Stimulated activated naive B cell treated with anti-CD40 and anti-IgM and Interleukin-4, amounts not matched to agents 10 μg/mL and 1 μg/mL and 100 μg/mL, for 72 hours (primary cell): ENCODE measurements at regions not wholly inside any gene's neighbourhood (a gene's known extent, or its start where the extent isn't known, plus 50 kb on each side); places are given as distances from the start of the nearest gene placed in this dataset.

Experiments
- ATAC-seq, 2 donors: fragments of 150-1000 bp; cut with Tn5 transposase; replicated peaks; 2 replicates each; pipeline ENCODE4 v1.10.0; 2021; ENCODE audit warnings: moderate library complexity in 1 of 2
- DNase-seq: peaks from one replicate; pipeline ENCODE4 v3.0.0; 2021
- H3K27ac Mint-ChIP-seq: one replicate; pipeline ENCODE4 v1.8.0; 2022; ENCODE audit warnings: mild to moderate bottlenecking, mixed read lengths
- H3K27me3 Mint-ChIP-seq, 2 donors: one replicate each; pipeline ENCODE4 v1.8.0; 2022; ENCODE audit warnings: mixed read lengths in 2 of 2
- H3K36me3 Mint-ChIP-seq, 2 donors: one replicate each; pipeline ENCODE4 v1.8.0; 2022; ENCODE audit warnings: mixed read lengths in 2 of 2, mild to moderate bottlenecking in 1 of 2
- H3K4me1 Mint-ChIP-seq, 2 donors: one replicate each; pipeline ENCODE4 v1.8.0; 2022; ENCODE audit warnings: mixed read lengths in 2 of 2, mild to moderate bottlenecking in 1 of 2
- H3K4me3 Mint-ChIP-seq, 2 donors: one replicate each; pipeline ENCODE4 v1.8.0; 2022; ENCODE audit warnings: mild to moderate bottlenecking in 2 of 2, mixed read lengths in 2 of 2, moderate library complexity in 1 of 2
- H3K9me3 Mint-ChIP-seq, 2 donors: one replicate each; pipeline ENCODE4 v1.8.0; 2022; ENCODE audit warnings: mixed read lengths in 2 of 2, mild to moderate bottlenecking in 1 of 2

DNA sequence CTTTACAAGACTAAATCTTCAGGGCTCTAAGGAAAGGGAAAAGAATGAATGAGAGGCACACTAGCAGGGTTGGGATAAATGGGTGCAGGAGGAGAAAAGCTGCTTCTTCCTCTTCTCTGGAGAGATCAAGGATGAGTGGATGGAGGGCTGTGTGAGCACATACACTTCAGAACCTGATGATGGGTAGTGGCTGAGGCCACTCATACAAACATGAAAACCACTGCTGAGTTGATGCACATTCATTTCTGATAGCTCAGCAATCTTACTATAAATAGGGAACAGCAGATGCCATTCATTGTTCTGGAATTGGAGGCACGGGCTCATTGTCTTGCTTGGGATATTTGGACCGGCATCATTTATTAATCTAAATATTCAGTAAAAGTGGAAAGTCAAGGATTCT is 152.4 kb upstream of the KCTD1 start:
- DNase-seq (no peak), ATAC-seq (no peak)
- H3K27me3 Mint-ChIP-seq: no peaks in the 10 kb centered on the region
- no peaks in the 10 kb centered on the region for H3K36me3 Mint-ChIP-seq
- no peaks in the 10 kb centered on the region for H3K9me3 Mint-ChIP-seq
- no peaks in the 10 kb centered on the region for H3K4me1 Mint-ChIP-seq
- H3K4me3 Mint-ChIP-seq: no peak overlapping the region
- H3K27ac Mint-ChIP-seq: no peak overlapping the region

GRCh38 chr18:26700201-26700600 is 151.8 kb upstream of the KCTD1 start:
- no peak overlapping the region for H3K4me3 Mint-ChIP-seq
- no peaks in the 10 kb centered on the region for H3K4me1 Mint-ChIP-seq
- H3K27me3 Mint-ChIP-seq: no peaks in the 10 kb centered on the region
- DNase-seq (no peak), ATAC-seq (peak; percentile 27)
- no peaks in the 10 kb centered on the region for H3K36me3 Mint-ChIP-seq
- no peak overlapping the region for H3K27ac Mint-ChIP-seq
- no peaks in the 10 kb centered on the region for H3K9me3 Mint-ChIP-seq

DNA sequence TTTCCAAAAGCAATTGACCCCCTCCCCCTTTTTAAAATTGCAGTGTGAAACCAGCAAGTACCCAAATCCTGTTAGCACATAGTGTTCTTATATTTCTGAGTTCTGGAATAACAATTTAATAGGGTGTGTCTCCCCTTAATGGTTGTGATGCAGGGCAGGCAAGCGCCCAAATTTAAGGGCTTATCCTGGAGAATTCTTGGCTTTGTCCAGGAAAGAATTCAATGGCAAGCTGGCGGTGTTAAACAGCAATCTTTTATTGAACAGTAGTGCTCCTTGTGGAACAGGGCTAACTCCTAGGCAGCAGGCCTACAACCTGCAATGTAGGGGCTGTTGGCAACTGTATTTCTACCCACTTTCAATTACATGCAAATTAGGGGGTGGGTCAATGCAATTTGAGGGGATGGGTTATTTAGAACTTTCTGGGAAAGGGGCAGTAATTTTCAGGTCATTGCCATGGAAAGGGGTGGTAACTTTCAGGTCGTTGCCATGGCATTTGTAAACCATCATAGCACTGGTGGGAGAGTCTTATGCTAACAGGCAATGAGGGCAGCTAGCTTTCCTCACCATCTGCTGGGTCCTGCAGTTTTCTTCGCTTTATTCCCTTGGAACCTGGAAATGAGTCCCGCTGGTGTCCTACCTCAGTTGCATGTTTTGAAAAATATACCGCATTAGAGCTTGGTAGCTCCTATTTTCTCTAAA is 149.0 kb upstream of the KCTD1 start:
- Mint-ChIP-seq H3K27me3 (no peaks in the 10 kb centered on the region), H3K36me3 (no peaks in the 10 kb centered on the region), H3K27ac (no peak overlapping the region), H3K9me3 (peaks cover 0 to 5% of the 10 kb centered on the region in 2 donors), H3K4me3 (no peak overlapping the region), H3K4me1 (no peaks in the 10 kb centered on the region)
- DNase-seq (no peak), ATAC-seq (no peak)

DNA sequence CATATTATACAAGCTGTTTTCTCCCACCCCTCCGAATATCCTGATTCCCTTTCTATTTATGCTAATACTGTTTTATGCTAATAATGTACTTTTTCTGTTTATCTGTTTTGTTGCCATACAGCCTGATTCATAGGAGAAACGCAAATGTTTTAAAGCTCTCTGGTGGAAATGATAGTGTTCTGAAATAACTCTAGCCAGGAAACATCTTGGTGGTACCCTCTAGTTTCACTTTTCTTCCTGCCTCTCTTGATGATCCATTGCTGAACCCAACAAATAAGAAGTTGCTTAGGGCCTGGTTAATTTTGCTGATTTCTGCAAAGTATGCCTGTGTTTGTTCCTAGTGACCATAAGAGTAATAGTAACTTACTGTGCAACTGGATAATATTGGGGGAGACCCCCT is 148.4 kb upstream of the KCTD1 start:
- H3K27me3 Mint-ChIP-seq: no peaks in the 10 kb centered on the region
- H3K4me1 Mint-ChIP-seq: no peaks in the 10 kb centered on the region
- H3K9me3 Mint-ChIP-seq: peaks cover 0 to 5% of the 10 kb centered on the region in 2 donors
- H3K36me3 Mint-ChIP-seq: no peaks in the 10 kb centered on the region
- H3K27ac Mint-ChIP-seq: no peak overlapping the region
- H3K4me3 Mint-ChIP-seq: no peak overlapping the region
- DNase-seq (no peak), ATAC-seq (no peak)

GRCh38 chr18:26696308-26696707 is 148.0 kb upstream of the KCTD1 start:
- Mint-ChIP-seq H3K4me3 (no peak overlapping the region), H3K9me3 (peaks cover 4 to 7% of the 10 kb centered on the region in 2 donors), H3K27ac (no peak overlapping the region), H3K36me3 (no peaks in the 10 kb centered on the region), H3K27me3 (no peaks in the 10 kb centered on the region), H3K4me1 (no peaks in the 10 kb centered on the region)
- ATAC-seq (no peak), DNase-seq (no peak)

DNA sequence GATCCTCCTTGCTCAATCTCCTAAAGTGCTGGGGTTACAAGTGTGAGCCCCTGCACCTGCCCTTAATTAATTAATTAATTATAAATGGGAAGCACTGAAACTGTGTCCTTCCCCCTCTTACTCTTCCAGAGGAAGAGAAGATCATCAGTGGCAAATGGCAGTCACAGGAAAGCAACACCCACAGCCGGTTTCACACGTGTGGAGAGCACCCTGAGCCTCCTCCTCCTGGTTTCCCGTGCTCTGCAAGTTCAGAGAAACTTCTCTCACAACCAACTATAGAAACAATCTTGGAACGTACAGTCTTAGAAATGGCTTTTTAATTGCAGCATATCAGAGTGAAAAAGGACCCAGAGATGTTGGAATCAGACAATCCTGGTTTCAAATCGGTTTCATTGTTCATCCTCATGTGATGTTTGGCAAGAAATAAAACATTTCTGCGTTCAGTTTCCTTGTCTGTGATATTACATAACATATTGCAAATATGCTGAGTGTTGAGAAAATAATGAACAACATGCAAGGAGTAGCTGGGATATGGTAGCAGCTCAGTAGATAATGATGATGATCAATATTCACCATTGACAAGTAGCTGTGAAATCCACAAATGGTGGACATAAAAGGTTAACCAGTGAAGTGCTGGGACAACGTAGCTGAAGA is 141.0 kb upstream of the KCTD1 start:
- Mint-ChIP-seq H3K27me3 (peaks cover 0 to 3% of the 10 kb centered on the region in 2 donors), H3K27ac (no peak overlapping the region), H3K36me3 (no peaks in the 10 kb centered on the region), H3K4me3 (no peak overlapping the region), H3K9me3 (peaks cover 7 to 10% of the 10 kb centered on the region in 2 donors), H3K4me1 (no peaks in the 10 kb centered on the region)
- ATAC-seq: no peak
- DNase-seq: no peak

DNA sequence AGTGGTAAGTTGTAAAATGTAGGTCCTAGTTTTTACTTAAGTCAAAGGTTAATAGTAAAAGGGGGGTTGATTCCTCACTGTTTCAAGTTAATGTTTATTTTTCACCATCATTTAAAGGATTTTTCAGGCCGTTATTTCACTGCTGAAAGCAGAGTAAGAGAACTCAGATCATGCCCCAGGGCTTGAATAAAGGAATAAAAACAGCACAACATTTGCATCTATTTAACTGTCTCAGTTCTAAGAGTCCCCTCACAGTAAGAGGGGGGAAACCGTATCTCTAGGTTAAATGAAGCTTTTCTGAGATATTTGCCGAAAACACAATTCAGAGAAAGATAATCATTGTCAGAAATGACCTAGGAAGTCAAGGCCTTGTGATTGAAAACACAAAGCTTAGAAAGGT is 138.2 kb upstream of the KCTD1 start:
- Mint-ChIP-seq H3K4me3 (no peak overlapping the region), H3K36me3 (no peaks in the 10 kb centered on the region), H3K27me3 (peaks cover 0 to 3% of the 10 kb centered on the region in 2 donors), H3K4me1 (no peaks in the 10 kb centered on the region), H3K27ac (no peak overlapping the region), H3K9me3 (peaks cover 6% of the 10 kb centered on the region in 2 donors)
- ATAC-seq (no peak), DNase-seq (no peak)

- no peaks in the 10 kb centered on the region for H3K36me3 Mint-ChIP-seq
- ATAC-seq (no peak), DNase-seq (no peak)
- no peak overlapping the region for H3K27ac Mint-ChIP-seq
- peaks cover 0 to 3% of the 10 kb centered on the region in 2 donors for H3K27me3 Mint-ChIP-seq
- no peaks in the 10 kb centered on the region for H3K9me3 Mint-ChIP-seq
- H3K4me3 Mint-ChIP-seq: no peak overlapping the region
- no peaks in the 10 kb centered on the region for H3K4me1 Mint-ChIP-seq
These were observed 137.2 kb upstream of the KCTD1 start for GRCh38 chr18:26685438-26686157.

GRCh38 chr18:26677957-26678356 is 129.6 kb upstream of the KCTD1 start:
- Mint-ChIP-seq H3K4me1 (no peaks in the 10 kb centered on the region), H3K27ac (no peak overlapping the region), H3K36me3 (no peaks in the 10 kb centered on the region), H3K9me3 (peaks cover 6 to 7% of the 10 kb centered on the region in 2 donors), H3K4me3 (no peak overlapping the region), H3K27me3 (no peaks in the 10 kb centered on the region)
- no peak for ATAC-seq
- no peak for DNase-seq

DNA sequence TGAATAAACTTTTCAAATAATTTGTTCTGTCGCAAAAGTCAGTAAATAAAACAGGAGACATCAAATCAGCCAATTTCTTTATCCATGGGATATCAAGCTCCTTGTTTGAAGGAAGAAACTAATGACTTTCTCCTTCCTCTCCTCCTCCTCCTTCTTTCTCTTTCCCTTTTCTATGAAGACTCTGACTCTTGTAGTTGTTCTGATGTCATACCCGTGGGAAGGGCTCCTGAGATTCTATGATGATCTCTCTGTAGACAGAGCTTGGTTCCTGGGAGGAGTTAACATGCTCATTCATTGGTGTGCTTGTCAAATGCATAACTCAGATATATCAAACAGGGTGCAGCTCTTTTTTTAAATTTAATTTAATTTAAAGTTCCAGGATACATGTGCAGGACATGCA is 118.7 kb upstream of the KCTD1 start:
- DNase-seq (no peak), ATAC-seq (no peak)
- Mint-ChIP-seq H3K36me3 (no peaks in the 10 kb centered on the region), H3K4me3 (no peak overlapping the region), H3K27ac (no peak overlapping the region), H3K27me3 (peaks cover 13 to 28% of the 10 kb centered on the region in 2 donors), H3K9me3 (no peaks in the 10 kb centered on the region), H3K4me1 (no peaks in the 10 kb centered on the region)

GRCh38 chr18:26662996-26663395 is 114.6 kb upstream of the KCTD1 start:
- no peak for ATAC-seq
- Mint-ChIP-seq H3K9me3 (no peaks in the 10 kb centered on the region), H3K36me3 (no peaks in the 10 kb centered on the region), H3K27me3 (peaks cover 34 to 48% of the 10 kb centered on the region in 2 donors), H3K4me1 (peaks cover 0 to 3% of the 10 kb centered on the region in 2 donors), H3K27ac (no peak overlapping the region), H3K4me3 (no peak overlapping the region)
- DNase-seq: no peak

GRCh38 chr18:26657631-26658581 is 109.6 kb upstream of the KCTD1 start:
- Mint-ChIP-seq H3K9me3 (no peaks in the 10 kb centered on the region), H3K27me3 (peaks cover 50 to 61% of the 10 kb centered on the region in 2 donors), H3K4me1 (peaks cover 7 to 11% of the 10 kb centered on the region in 2 donors), H3K27ac (no peak overlapping the region), H3K36me3 (no peaks in the 10 kb centered on the region), H3K4me3 (peak overlapping the region; percentile 79)
- ATAC-seq: no peak
- DNase-seq: no peak

DNA sequence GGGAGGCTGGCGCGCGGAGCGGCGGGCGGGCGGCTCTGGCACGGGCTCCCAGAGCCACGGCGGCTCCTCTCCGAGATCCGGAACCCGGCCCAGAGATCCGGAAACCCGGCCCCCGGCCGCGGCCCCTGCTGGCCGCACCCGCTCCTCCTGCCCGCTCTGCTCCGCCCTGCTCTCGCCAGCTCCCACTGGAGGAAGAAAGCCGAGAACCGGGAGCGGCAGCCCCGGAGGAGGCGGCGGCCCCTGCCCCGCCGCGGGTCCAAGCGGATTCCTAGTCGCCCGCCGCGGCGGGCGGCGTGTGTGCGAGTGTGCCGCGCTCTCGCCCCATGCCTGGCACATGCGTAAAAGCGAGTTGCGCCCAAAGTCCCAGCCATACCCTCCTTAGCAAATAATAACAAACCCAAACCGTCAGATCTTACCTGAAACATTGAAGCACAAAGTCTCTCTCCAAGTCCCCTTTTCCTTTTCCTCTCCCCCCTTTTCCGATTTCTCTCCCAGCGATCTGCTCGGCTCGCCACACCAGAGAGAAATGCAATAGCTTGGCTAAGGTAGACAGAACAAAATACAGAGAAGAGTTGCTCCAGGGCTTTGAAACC is 108.7 kb upstream of the KCTD1 start:
- no peak for DNase-seq
- H3K4me3 Mint-ChIP-seq: peak overlapping the region; percentile 79
- peak overlapping the region; percentile 15 for H3K27ac Mint-ChIP-seq
- peaks cover 7 to 11% of the 10 kb centered on the region in 2 donors for H3K4me1 Mint-ChIP-seq
- H3K9me3 Mint-ChIP-seq: no peaks in the 10 kb centered on the region
- ATAC-seq: peak; percentile 41 to 52
- H3K27me3 Mint-ChIP-seq: peaks cover 55 to 65% of the 10 kb centered on the region in 2 donors
- H3K36me3 Mint-ChIP-seq: no peaks in the 10 kb centered on the region
